ENCODE measurements at regions not wholly inside any gene's neighbourhood (a gene's known extent, or its start where the extent isn't known, plus 50 kb on each side); places are given as distances from the start of the nearest gene placed in this dataset.

GRCh38 chr5:159629158-159629557 lies 287.1 kb upstream of the ADRA1B start:
- DNase-seq (ENCODE audit: low read depth) = no peak
- TF ChIP-seq CTCF (IDR thresholded peaks at IDR 0.05; ENCODE audit: insufficient read depth, low read depth, low read length, missing control alignments) = no peak
- H3K4me3 ChIP-seq (ENCODE audit: low read depth, low read length) = no peak overlapping the region

- no peak for TF ChIP-seq CTCF (IDR thresholded peaks at IDR 0.05; ENCODE audit: insufficient read depth, low read depth, low read length, missing control alignments)
- H3K4me3 ChIP-seq (ENCODE audit: low read depth, low read length) = no peak overlapping the region
- no peak for DNase-seq (ENCODE audit: low read depth)
Measured at GRCh38 chr5:159630545-159630944, 285.7 kb upstream of the ADRA1B start.

- H3K4me3 ChIP-seq (ENCODE audit: low read depth, low read length) = no peak overlapping the region
- no peak for TF ChIP-seq CTCF (IDR thresholded peaks at IDR 0.05; ENCODE audit: insufficient read depth, low read depth, low read length, missing control alignments)
- DNase-seq (ENCODE audit: low read depth) = no peak
Measured at GRCh38 chr5:159631001-159631400, 285.3 kb upstream of the ADRA1B start.

GRCh38 chr5:159632866-159633265 lies 283.4 kb upstream of the ADRA1B start:
- no peak for DNase-seq (ENCODE audit: low read depth)
- no peak for TF ChIP-seq CTCF (IDR thresholded peaks at IDR 0.05; ENCODE audit: insufficient read depth, low read depth, low read length, missing control alignments)
- no peak overlapping the region for H3K4me3 ChIP-seq (ENCODE audit: low read depth, low read length)

- no peak for DNase-seq (ENCODE audit: low read depth)
- no peak overlapping the region for H3K4me3 ChIP-seq (ENCODE audit: low read depth, low read length)
- no peak for TF ChIP-seq CTCF (IDR thresholded peaks at IDR 0.05; ENCODE audit: insufficient read depth, low read depth, low read length, missing control alignments)
Measured at GRCh38 chr5:159638481-159638880, 277.8 kb upstream of the ADRA1B start.

GRCh38 chr5:159638954-159639559 lies 277.2 kb upstream of the ADRA1B start:
- no peak overlapping the region for H3K4me3 ChIP-seq (ENCODE audit: low read depth, low read length)
- TF ChIP-seq CTCF (IDR thresholded peaks at IDR 0.05; ENCODE audit: insufficient read depth, low read depth, low read length, missing control alignments) = no peak
- no peak for DNase-seq (ENCODE audit: low read depth)

- no peak overlapping the region for H3K4me3 ChIP-seq (ENCODE audit: low read depth, low read length)
- no peak for TF ChIP-seq CTCF (IDR thresholded peaks at IDR 0.05; ENCODE audit: insufficient read depth, low read depth, low read length, missing control alignments)
- no peak for DNase-seq (ENCODE audit: low read depth)
Measured at GRCh38 chr5:159639590-159639989, 276.7 kb upstream of the ADRA1B start.

All from GM12865 (cell line).